ENCODE measurements at regions not wholly inside any gene's neighbourhood (a gene's known extent, or its start where the extent isn't known, plus 50 kb on each side); places are given as distances from the start of the nearest gene placed in this dataset.

DNA sequence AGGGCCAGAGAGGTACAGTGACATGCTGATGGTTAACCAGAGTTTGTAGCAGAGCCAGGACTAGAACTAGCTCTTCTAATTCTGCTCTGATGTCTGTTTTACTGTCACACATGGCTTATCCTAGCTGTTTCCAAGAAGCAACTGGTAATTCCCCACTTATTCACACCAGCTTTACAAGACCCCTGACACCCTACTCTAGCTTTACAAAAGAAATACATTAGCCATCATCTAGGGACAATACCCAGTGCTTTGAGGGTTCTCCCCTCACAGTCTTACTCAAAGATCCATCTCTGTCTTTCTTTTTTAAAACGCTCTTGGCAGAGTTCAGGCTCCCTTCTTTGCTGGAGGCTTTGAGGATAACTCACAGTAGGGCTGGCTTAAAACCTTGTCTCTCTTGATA is 197.3 kb upstream of the PMFBP1 start:
- no peak for TF ChIP-seq GATA3 (IDR thresholded peaks at IDR 0.05; ENCODE audit: low read depth, low read length)
- TF ChIP-seq GATA2 (IDR thresholded peaks at IDR 0.05; ENCODE audit: low read depth, low read length) = no peak
